ENCODE measurements at regions not wholly inside any gene's neighbourhood (a gene's known extent, or its start where the extent isn't known, plus 50 kb on each side); places are given as distances from the start of the nearest gene placed in this dataset.

DNA sequence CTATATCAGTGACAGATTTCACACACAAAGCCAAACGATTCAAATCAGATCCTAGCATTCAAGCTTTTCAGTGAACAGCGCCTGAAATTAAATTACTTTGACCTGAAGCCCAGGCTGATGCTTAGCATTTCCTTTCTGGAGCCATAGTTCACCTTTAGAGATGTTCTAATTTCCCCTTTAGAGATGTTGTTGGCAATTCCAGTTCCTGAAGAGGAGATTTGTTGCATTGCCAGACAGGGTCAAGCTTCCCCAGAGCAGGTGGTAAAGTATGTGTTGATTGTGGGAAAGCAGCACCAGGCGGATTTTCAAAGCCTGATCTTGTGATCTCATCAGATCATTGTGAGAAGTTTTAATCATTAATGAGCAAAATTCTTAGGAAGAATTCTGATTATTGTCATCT lies 609.8 kb upstream of the KLF12 start:
- Mint-ChIP-seq H3K27me3 (ENCODE audit: low read depth) (peaks cover 2% of the 10 kb centered on the region), H3K4me3 (no peak overlapping the region), H3K36me3 (no peaks in the 10 kb centered on the region), H3K9me3 (no peaks in the 10 kb centered on the region), H3K27ac (no peak overlapping the region), H3K4me1 (peaks cover 7% of the 10 kb centered on the region)
- DNase-seq (ENCODE audit: low spot score in 2 of 2, unreplicated experiment in 2 of 2), result no peak
- TF ChIP-seq, protein P1, sequence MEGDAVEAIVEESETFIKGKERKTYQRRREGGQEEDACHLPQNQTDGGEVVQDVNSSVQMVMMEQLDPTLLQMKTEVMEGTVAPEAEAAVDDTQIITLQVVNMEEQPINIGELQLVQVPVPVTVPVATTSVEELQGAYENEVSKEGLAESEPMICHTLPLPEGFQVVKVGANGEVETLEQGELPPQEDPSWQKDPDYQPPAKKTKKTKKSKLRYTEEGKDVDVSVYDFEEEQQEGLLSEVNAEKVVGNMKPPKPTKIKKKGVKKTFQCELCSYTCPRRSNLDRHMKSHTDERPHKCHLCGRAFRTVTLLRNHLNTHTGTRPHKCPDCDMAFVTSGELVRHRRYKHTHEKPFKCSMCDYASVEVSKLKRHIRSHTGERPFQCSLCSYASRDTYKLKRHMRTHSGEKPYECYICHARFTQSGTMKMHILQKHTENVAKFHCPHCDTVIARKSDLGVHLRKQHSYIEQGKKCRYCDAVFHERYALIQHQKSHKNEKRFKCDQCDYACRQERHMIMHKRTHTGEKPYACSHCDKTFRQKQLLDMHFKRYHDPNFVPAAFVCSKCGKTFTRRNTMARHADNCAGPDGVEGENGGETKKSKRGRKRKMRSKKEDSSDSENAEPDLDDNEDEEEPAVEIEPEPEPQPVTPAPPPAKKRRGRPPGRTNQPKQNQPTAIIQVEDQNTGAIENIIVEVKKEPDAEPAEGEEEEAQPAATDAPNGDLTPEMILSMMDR (IDR thresholded peaks at IDR 0.05; ENCODE audit: unreplicated experiment), result no peak

DNA sequence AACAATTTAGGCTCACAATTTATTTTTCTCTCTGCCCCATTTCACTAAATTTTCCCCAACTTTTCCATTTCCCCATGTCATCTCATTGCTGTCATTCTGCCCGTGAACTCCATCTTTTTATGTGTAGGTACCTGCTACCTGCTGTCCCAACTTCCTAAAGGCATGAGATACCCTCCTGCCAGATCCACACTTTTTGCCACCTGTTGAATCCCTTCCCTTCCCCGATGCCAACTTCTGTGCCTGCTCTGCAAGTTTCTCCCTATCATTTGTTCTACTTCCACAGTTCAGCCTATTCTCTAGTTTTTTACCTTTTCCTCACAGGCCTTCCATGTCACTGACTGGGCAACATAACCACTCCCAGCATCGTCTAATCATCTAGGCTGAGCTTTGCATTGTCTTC lies 607.5 kb upstream of the KLF12 start:
- peaks cover 7% of the 10 kb centered on the region for H3K4me1 Mint-ChIP-seq
- H3K27me3 Mint-ChIP-seq (ENCODE audit: low read depth), result peaks cover 2% of the 10 kb centered on the region
- no peak for DNase-seq (ENCODE audit: low spot score in 2 of 2, unreplicated experiment in 2 of 2)
- H3K9me3 Mint-ChIP-seq, result no peaks in the 10 kb centered on the region
- H3K27ac Mint-ChIP-seq, result no peak overlapping the region
- TF ChIP-seq, protein P1 (IDR thresholded peaks at IDR 0.05; ENCODE audit: unreplicated experiment), result no peak
- no peaks in the 10 kb centered on the region for H3K36me3 Mint-ChIP-seq
- H3K4me3 Mint-ChIP-seq, result no peak overlapping the region

DNA sequence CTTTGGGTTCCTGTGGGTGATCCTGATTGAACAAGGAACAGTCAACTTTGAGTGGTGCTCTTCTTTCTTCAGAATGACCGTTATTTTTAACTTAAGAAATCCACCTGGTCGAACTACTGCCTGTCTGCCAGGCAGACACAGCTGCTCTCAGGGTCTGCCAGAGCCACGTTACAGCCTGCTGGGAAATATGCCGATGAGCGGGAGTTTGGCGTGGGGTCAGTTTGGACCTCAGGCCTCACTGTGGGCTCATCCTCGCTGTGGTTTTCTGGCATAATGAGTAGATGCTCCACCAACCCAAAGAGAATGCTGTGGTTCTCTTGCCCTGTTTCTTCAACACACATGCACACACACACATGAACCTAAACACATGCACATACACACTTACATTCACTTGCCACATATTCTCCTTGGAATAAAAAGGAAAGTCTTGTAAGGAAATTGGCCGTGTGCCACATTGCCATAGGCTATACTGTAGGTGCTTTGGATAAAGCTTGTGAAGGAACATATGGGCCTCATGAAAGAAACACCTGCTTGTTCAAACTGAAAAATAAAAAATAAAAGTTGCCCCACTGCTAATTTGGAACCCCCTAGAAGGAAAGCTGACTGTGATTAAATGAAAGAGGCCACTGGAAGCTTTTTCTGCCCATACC lies 598.7 kb upstream of the KLF12 start:
- Mint-ChIP-seq H3K4me3 (no peak overlapping the region), H3K4me1 (no peaks in the 10 kb centered on the region), H3K36me3 (no peaks in the 10 kb centered on the region), H3K27me3 (ENCODE audit: low read depth) (no peaks in the 10 kb centered on the region), H3K27ac (no peak overlapping the region), H3K9me3 (no peaks in the 10 kb centered on the region)
- no peak for DNase-seq (ENCODE audit: low spot score in 2 of 2, unreplicated experiment in 2 of 2)
- TF ChIP-seq, protein P1 (IDR thresholded peaks at IDR 0.05; ENCODE audit: unreplicated experiment), result no peak

DNA sequence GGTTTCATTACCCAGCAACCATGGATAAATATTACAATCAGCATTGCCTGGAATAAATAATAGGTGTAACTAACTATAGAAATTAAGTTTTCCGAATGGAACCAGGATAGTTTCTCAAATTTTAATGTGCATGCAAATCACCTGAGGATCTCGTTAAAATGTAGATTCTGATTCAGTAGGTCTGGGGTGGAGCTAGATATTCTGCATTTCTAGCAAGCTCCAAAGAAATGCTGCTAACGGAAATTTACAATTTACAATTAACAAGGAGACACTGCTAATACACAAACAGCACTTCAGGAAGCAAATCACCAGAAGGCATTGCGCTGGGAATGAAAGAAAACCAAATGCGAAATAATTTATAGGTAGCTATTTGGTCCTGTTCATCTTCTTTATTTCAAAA lies 597.5 kb upstream of the KLF12 start:
- TF ChIP-seq, protein P1 (IDR thresholded peaks at IDR 0.05; ENCODE audit: unreplicated experiment), result no peak
- no peaks in the 10 kb centered on the region for H3K36me3 Mint-ChIP-seq
- H3K4me1 Mint-ChIP-seq, result no peaks in the 10 kb centered on the region
- no peak overlapping the region for H3K4me3 Mint-ChIP-seq
- H3K27ac Mint-ChIP-seq, result no peak overlapping the region
- DNase-seq (ENCODE audit: low spot score in 2 of 2, unreplicated experiment in 2 of 2), result no peak
- no peaks in the 10 kb centered on the region for H3K27me3 Mint-ChIP-seq (ENCODE audit: low read depth)
- no peaks in the 10 kb centered on the region for H3K9me3 Mint-ChIP-seq

DNA sequence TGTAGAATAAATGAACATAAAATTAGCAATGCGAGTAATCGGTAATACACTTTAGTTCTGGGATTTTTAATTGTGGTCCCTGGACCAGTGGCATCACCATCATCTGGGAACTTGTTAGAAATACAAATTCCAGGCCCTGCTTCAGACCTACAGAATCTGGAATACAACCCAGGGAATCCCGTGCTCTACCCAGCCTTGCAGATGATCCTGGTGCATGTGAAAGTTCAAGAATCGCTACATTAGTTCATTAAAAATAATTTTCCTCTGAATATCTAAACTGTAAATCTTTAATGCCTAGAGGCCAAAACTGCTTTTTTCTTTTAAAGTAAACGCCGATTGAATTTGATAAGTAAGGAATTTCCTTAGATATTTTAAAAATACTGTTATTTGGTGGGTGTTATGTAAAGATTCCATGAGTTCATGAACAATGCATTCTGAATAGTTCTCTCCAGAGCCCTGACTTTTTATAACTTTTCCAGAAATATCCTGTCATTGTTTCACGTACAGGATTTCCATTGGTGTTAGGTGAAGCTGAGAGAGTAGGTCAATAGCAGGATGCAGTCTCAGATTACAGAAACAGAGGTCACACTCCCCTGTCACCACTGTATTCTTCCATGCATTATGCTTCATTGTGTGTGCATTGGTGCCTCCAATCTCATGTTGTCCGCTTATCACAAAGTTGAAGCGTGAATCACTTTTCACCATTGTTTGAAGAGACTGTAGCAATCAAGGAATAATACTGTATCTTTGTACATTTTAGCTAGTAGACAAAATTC lies 596.5 kb upstream of the KLF12 start:
- DNase-seq (ENCODE audit: low spot score in 2 of 2, unreplicated experiment in 2 of 2), result no peak
- H3K9me3 Mint-ChIP-seq, result no peaks in the 10 kb centered on the region
- peaks cover 3% of the 10 kb centered on the region for H3K27me3 Mint-ChIP-seq (ENCODE audit: low read depth)
- H3K27ac Mint-ChIP-seq, result no peak overlapping the region
- H3K4me3 Mint-ChIP-seq, result no peak overlapping the region
- no peaks in the 10 kb centered on the region for H3K4me1 Mint-ChIP-seq
- no peaks in the 10 kb centered on the region for H3K36me3 Mint-ChIP-seq
- TF ChIP-seq, protein P1 (IDR thresholded peaks at IDR 0.05; ENCODE audit: unreplicated experiment), result no peak
